Thyroid gland (tissue), 4 donors: ENCODE measurements at regions not wholly inside any gene's neighbourhood (a gene's known extent, or its start where the extent isn't known, plus 50 kb on each side); places are given as distances from the start of the nearest gene placed in this dataset.
"Not testable (repeated sequence)": the region's sequence is repeated elsewhere in the genome, so short reads cannot be mapped to it uniquely, and the experiment has no call there.

Experiments
- DNase-seq, 2 donors: peaks; one replicate each; pipeline ENCODE4 v3.0.0-alpha.2; 2019
- H3K27ac ChIP-seq, 3 donors: fragments of 200-600 bp; sonication (generic); 1 replicate in 2 of 3; 2 replicates in 1 of 3; pipeline ENCODE4 v1.5.1; 2016 to 2019; ENCODE audit warnings: mild to moderate bottlenecking in 1 of 3, moderate library complexity in 1 of 3
- H3K27me3 ChIP-seq: fragments of 200-600 bp; sonication (generic); one replicate; pipeline ENCODE4 v1.5.1; 2019
- H3K36me3 ChIP-seq, 2 donors: fragments of 200-600 bp; sonication (generic); one replicate each; pipeline ENCODE4 v1.5.1; 2016 to 2019
- H3K4me1 ChIP-seq, 2 donors: fragments of 200-600 bp; sonication (generic); one replicate each; pipeline ENCODE4 v1.5.1; 2017 to 2019
- H3K4me3 ChIP-seq, 3 donors: fragments of 200-600 bp; sonication (generic); replicated peaks in 1 of 3; 1 replicate in 2 of 3; 2 replicates in 1 of 3; pipeline ENCODE4 v1.5.1; 2016; ENCODE audit warnings: mild to moderate bottlenecking in 1 of 3
- H3K9me3 ChIP-seq: fragments of 200-600 bp; sonication (generic); one replicate; pipeline ENCODE4 v1.5.1; 2017
- CTCF ChIP-seq, 6 experiments: fragments of 200-600 bp in 3 of 6; fragments of 450-650 bp in 3 of 6; sonication (generic) in 3 of 6; IDR thresholded peaks; one replicate each; pipeline ENCODE4 v1.5.1; 2016 to 2019; ENCODE audit warnings: antibody characterized with exemption in 6 of 6, mild to moderate bottlenecking in 2 of 6, inconsistent platforms in 1 of 6, moderate library complexity in 1 of 6
- POLR2A ChIP-seq, 2 donors: fragments of 450-650 bp; IDR thresholded peaks; one replicate each; pipeline ENCODE4 v1.6.1; 2017; ENCODE audit warnings: antibody characterized with exemption in 2 of 2, mild to moderate bottlenecking in 2 of 2, moderate library complexity in 1 of 2
- WGBS, 2 donors: methylation state at CpG; one replicate each; pipeline ENCODE4 v1.1.5; 2017; 5-methylcytosine and 5-hydroxymethylcytosine counted together
- intact Hi-C: fragments of 100-400 bp; cut with DNase I; formaldehyde crosslinking; loops from one replicate; pipeline ENCODE4 v1.15.1; 2023

GRCh38 chr15:96146726-96147125, 183.8 kb upstream of the NR2F2 start:
- Histone ChIP-seq H3K27me3 (no peaks in the 10 kb centered on the region), H3K4me1 (no peaks in the 10 kb centered on the region), H3K9me3 (no peaks in the 10 kb centered on the region), H3K27ac (no peak overlapping the region), H3K36me3 (no peaks in the 10 kb centered on the region), H3K4me3 (no peak overlapping the region)
- no peak for DNase-seq
- intact Hi-C loops = no loop called here
- TF ChIP-seq CTCF (IDR thresholded peaks at IDR 0.05) (no peak), POLR2A (IDR thresholded peaks at IDR 0.05) (no peak)
- WGBS, 2 donors = 69 to 70% methylated on average over 6 of the region's 6 CpGs

- Histone ChIP-seq H3K36me3 (no peaks in the 10 kb centered on the region), H3K27me3 (no peaks in the 10 kb centered on the region), H3K27ac (no peak overlapping the region), H3K4me1 (no peaks in the 10 kb centered on the region), H3K4me3 (no peak overlapping the region), H3K9me3 (no peaks in the 10 kb centered on the region)
- WGBS, 2 donors = 84 to 87% methylated on average over 3 of the region's 3 CpGs
- intact Hi-C loops = no loop called here
- TF ChIP-seq CTCF (IDR thresholded peaks at IDR 0.05) = no peak
- no peak for TF ChIP-seq POLR2A (IDR thresholded peaks at IDR 0.05)
- no peak for DNase-seq
Measured at GRCh38 chr15:96147267-96147666, 183.2 kb upstream of the NR2F2 start.

GRCh38 chr15:96150254-96150653, 180.2 kb upstream of the NR2F2 start:
- no peak for DNase-seq
- Histone ChIP-seq H3K4me1 (no peaks in the 10 kb centered on the region), H3K27ac (no peak overlapping the region), H3K36me3 (no peaks in the 10 kb centered on the region), H3K4me3 (no peak overlapping the region), H3K27me3 (no peaks in the 10 kb centered on the region), H3K9me3 (no peaks in the 10 kb centered on the region)
- TF ChIP-seq POLR2A (IDR thresholded peaks at IDR 0.05) = no peak
- no peak for TF ChIP-seq CTCF (IDR thresholded peaks at IDR 0.05)
- intact Hi-C loops = no loop called here
- 63 to 70% methylated on average over 7 of the region's 7 CpGs for WGBS, 2 donors

GRCh38 chr15:96151749-96152148, 178.8 kb upstream of the NR2F2 start:
- intact Hi-C loops, H3K4me3 ChIP-seq, H3K36me3 ChIP-seq, H3K27ac ChIP-seq, H3K4me1 ChIP-seq, H3K27me3 ChIP-seq, H3K9me3 ChIP-seq, DNase-seq: not testable (repeated sequence)
- WGBS, 2 donors = 78 to 79% methylated on average over 8 of the region's 8 CpGs

- Histone ChIP-seq H3K4me1 (peaks cover 0 to 4% of the 10 kb centered on the region in 2 donors), H3K9me3 (no peaks in the 10 kb centered on the region), H3K27ac (no peak overlapping the region), H3K36me3 (no peaks in the 10 kb centered on the region), H3K27me3 (no peaks in the 10 kb centered on the region), H3K4me3 (no peak overlapping the region)
- TF ChIP-seq CTCF (IDR thresholded peaks at IDR 0.05) (no peak), POLR2A (IDR thresholded peaks at IDR 0.05) (no peak)
- DNase-seq = no peak
- intact Hi-C loops = no loop called here
- 83 to 95% methylated on average over 2 of the region's 2 CpGs for WGBS, 2 donors
Measured at GRCh38 chr15:96153929-96154328, 176.6 kb upstream of the NR2F2 start.

- DNase-seq = peak in 1 of 2 donors; percentile 9
- no peaks in the 10 kb centered on the region for H3K36me3 ChIP-seq
- H3K9me3 ChIP-seq = no peaks in the 10 kb centered on the region
- no peaks in the 10 kb centered on the region for H3K27me3 ChIP-seq
- 64 to 66% methylated on average over 5 of the region's 5 CpGs for WGBS, 2 donors
- TF ChIP-seq POLR2A (IDR thresholded peaks at IDR 0.05) (no peak), CTCF (IDR thresholded peaks at IDR 0.05) (no peak)
- H3K4me3 ChIP-seq = no peak overlapping the region
- H3K4me1 ChIP-seq = peaks cover 0 to 4% of the 10 kb centered on the region in 2 donors
- H3K27ac ChIP-seq = peak overlapping the region in 1 of 3 donors; percentile 17
- intact Hi-C loops = no loop called here
Measured at GRCh38 chr15:96158938-96159337, 171.6 kb upstream of the NR2F2 start.
